ENCODE measurements at regions not wholly inside any gene's neighbourhood (a gene's known extent, or its start where the extent isn't known, plus 50 kb on each side); places are given as distances from the start of the nearest gene placed in this dataset.

DNA sequence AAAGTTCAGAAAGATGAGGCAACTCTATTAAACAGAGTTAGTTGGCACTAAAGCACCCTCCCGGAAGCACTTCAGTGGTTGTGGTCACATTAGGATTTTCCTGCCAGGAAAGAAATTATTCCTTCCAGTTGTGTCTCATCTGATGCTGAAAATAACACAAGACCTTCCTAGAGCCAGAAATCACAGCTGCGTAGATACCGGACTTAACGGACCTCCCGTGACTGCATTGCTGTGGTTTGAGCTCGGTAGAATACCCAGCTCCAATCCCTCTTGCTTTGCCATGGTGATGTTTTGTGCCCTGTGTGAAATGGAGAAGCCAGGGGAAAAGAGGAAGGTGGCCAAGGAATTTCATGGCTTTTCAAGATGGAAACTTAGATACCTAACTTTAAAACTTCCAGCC lies 215.0 kb upstream of the IGF1R start:
- TF ChIP-seq, protein P1, sequence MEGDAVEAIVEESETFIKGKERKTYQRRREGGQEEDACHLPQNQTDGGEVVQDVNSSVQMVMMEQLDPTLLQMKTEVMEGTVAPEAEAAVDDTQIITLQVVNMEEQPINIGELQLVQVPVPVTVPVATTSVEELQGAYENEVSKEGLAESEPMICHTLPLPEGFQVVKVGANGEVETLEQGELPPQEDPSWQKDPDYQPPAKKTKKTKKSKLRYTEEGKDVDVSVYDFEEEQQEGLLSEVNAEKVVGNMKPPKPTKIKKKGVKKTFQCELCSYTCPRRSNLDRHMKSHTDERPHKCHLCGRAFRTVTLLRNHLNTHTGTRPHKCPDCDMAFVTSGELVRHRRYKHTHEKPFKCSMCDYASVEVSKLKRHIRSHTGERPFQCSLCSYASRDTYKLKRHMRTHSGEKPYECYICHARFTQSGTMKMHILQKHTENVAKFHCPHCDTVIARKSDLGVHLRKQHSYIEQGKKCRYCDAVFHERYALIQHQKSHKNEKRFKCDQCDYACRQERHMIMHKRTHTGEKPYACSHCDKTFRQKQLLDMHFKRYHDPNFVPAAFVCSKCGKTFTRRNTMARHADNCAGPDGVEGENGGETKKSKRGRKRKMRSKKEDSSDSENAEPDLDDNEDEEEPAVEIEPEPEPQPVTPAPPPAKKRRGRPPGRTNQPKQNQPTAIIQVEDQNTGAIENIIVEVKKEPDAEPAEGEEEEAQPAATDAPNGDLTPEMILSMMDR (IDR thresholded peaks at IDR 0.05): no peak
- no peak for TF ChIP-seq POLR2A (IDR thresholded peaks at IDR 0.05)
